Vagina (tissue), 2 donors: ENCODE measurements at regions not wholly inside any gene's neighbourhood (a gene's known extent, or its start where the extent isn't known, plus 50 kb on each side); places are given as distances from the start of the nearest gene placed in this dataset.

Experiments used
- POLR2A ChIP-seq, 2 donors: fragments of 450-650 bp; IDR thresholded peaks; one replicate each; pipeline ENCODE4 v1.6.1; 2017; ENCODE audit warnings: antibody characterized with exemption in 2 of 2, mild to moderate bottlenecking in 2 of 2, moderate library complexity in 2 of 2
- POLR2AphosphoS5 ChIP-seq, 2 donors: sonication (generic); formaldehyde crosslinking; IDR thresholded peaks; one replicate each; pipeline ENCODE4 v1.9.0; 2017; ENCODE audit warnings: antibody characterized with exemption in 2 of 2, mild to moderate bottlenecking in 2 of 2, low read depth in 1 of 2; ENCODE audit not compliant: insufficient read depth in 1 of 2
- TF ChIP-seq, protein P1 (sequence below), 3 experiments: fragments of 450-650 bp in 2 of 3; fragments of 200-600 bp in 1 of 3; sonication (generic) in 1 of 3; IDR thresholded peaks; one replicate each; pipeline ENCODE4 v1.5.1; 2017 to 2019; ENCODE audit warnings: antibody characterized with exemption in 3 of 3, mild to moderate bottlenecking in 2 of 3, moderate library complexity in 2 of 3

DNA sequence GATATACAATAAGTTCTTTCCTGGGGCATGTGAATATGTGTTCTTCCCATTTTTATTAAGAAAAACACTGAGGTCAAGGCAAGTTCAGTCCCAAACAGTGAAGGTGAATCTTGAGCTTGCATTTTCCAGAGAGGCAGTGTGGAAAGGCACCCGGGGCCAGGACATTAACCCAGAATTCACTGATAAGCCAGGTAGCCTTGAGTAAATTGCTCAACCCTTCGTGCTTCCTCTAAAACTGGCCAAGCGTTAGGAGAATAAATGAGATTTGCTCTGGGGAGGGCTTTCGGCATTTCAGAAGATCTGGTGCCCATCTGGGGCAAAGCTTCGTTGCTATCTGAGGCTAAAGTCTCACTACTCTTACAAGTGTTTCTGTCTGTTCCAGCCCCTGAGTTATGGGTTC, 57.1 kb upstream of the KAZN start:
- TF ChIP-seq, protein P1, sequence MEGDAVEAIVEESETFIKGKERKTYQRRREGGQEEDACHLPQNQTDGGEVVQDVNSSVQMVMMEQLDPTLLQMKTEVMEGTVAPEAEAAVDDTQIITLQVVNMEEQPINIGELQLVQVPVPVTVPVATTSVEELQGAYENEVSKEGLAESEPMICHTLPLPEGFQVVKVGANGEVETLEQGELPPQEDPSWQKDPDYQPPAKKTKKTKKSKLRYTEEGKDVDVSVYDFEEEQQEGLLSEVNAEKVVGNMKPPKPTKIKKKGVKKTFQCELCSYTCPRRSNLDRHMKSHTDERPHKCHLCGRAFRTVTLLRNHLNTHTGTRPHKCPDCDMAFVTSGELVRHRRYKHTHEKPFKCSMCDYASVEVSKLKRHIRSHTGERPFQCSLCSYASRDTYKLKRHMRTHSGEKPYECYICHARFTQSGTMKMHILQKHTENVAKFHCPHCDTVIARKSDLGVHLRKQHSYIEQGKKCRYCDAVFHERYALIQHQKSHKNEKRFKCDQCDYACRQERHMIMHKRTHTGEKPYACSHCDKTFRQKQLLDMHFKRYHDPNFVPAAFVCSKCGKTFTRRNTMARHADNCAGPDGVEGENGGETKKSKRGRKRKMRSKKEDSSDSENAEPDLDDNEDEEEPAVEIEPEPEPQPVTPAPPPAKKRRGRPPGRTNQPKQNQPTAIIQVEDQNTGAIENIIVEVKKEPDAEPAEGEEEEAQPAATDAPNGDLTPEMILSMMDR (IDR thresholded peaks at IDR 0.05) = no peak
- TF ChIP-seq POLR2A (IDR thresholded peaks at IDR 0.05) (no peak), POLR2AphosphoS5 (IDR thresholded peaks at IDR 0.05; ENCODE audit: insufficient read depth in 1 of 2, low read depth in 1 of 2) (no peak)
